SK-N-MC (cell line): ENCODE measurements at regions not wholly inside any gene's neighbourhood (a gene's known extent, or its start where the extent isn't known, plus 50 kb on each side); places are given as distances from the start of the nearest gene placed in this dataset.

Source experiments
- DNase-seq: peaks from one replicate; pipeline ENCODE4 v3.0.0-alpha.2; 2011; ENCODE audit warnings: low read depth, low spot score
- H3K27ac ChIP-seq: fragments of 200-600 bp; sonication (generic); 2 replicates; pipeline ENCODE4 v1.5.1; 2016; ENCODE audit warnings: mixed run types
- H3K36me3 ChIP-seq: fragments of 200-600 bp; sonication (generic); 2 replicates; pipeline ENCODE4 v1.6.1; 2017; ENCODE audit warnings: antibody characterized with exemption, low read length, mixed read lengths; ENCODE audit not compliant: insufficient read depth
- H3K4me3 ChIP-seq: fragments of 200-600 bp; sonication (generic); 2 replicates; pipeline ENCODE4 v1.5.1; 2016
- H3K9ac ChIP-seq: fragments of 200-600 bp; sonication (generic); 2 replicates; pipeline ENCODE4 v1.8.0; 2017; ENCODE audit warnings: mixed run types, mixed read lengths; ENCODE audit not compliant: insufficient read length
- H3K9me3 ChIP-seq: fragments of 200-600 bp; sonication (generic); 2 replicates; pipeline ENCODE4 v1.6.1; 2017; ENCODE audit warnings: low read depth, mild to moderate bottlenecking, antibody characterized with exemption, low read length, moderate library complexity, mixed read lengths
- EZH2 ChIP-seq: fragments of 200-600 bp; sonication (generic); IDR thresholded peaks from one replicate; pipeline ENCODE4 v1.6.1; 2017; ENCODE audit warnings: antibody characterized with exemption
- FOXP2 ChIP-seq: optimal IDR thresholded peaks from 2 replicates; pipeline ENCODE3; 2011; ENCODE audit warnings: mild to moderate bottlenecking, moderate library complexity; ENCODE audit not compliant: insufficient read depth; ENCODE audit errors: extremely low read length, control extremely low read depth
- POLR2AphosphoS5 ChIP-seq: IDR thresholded peaks from 2 replicates; pipeline ENCODE4 v1.6.1; 2012; ENCODE audit warnings: mild to moderate bottlenecking, low read depth, low read length, borderline replicate concordance

DNA sequence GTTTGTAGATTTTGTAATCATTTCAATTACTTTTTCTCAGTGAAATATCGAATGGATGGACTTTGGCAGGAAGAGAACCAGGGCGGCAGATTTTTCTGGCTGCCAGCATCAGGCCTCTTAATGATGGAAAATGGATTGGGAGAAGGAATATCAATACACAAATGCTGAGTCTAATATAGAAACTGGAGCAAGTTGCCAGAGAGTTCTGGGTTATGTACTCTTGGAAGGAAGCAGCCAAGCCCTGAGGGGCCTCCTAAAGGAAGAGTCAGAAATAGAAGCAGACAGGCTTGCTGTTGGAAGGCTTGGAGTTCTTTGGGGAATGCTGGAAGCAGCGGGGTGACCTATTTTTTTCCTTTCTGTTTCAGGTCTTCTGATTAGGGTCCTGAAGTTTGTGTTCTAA, 428.6 kb downstream of the DMAC1 start:
- no peak overlapping the region for H3K4me3 ChIP-seq
- no peaks in the 10 kb centered on the region for H3K36me3 ChIP-seq
- no peak for DNase-seq
- H3K27ac ChIP-seq = no peak overlapping the region
- H3K9ac ChIP-seq = no peak overlapping the region
- no peak for TF ChIP-seq FOXP2
- TF ChIP-seq POLR2AphosphoS5 = no peak
- no peak for TF ChIP-seq EZH2
- no peaks in the 10 kb centered on the region for H3K9me3 ChIP-seq

DNA sequence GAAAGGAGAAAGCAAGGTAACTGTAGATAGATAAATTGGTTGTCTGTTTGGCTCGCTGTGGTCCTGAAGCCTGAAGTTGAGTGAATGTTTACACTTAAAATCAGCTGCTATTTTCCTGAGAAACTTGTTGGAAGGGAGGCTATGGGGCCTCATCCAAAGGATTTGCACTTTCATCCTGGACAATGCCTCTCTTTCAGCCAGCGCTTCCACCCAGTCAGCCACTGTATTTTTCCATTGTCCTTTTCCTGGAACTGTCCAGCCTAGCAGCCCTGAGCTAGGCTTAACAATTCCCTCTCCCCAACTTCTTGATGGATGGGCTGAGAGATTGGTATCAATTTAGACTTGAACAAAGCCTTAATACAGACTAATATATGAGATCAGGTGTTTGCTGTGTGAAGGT, 429.2 kb downstream of the DMAC1 start:
- Histone ChIP-seq H3K9ac (no peak overlapping the region), H3K9me3 (no peaks in the 10 kb centered on the region), H3K4me3 (no peak overlapping the region), H3K36me3 (no peaks in the 10 kb centered on the region), H3K27ac (no peak overlapping the region)
- TF ChIP-seq POLR2AphosphoS5 (no peak), FOXP2 (no peak), EZH2 (no peak)
- no peak for DNase-seq

GRCh38 chr9:7369384-7369821, 430.2 kb downstream of the DMAC1 start:
- H3K27ac ChIP-seq = no peak overlapping the region
- TF ChIP-seq POLR2AphosphoS5 = no peak
- no peak for TF ChIP-seq FOXP2
- no peak for TF ChIP-seq EZH2
- peak overlapping the region; percentile 49 for H3K4me3 ChIP-seq
- no peak overlapping the region for H3K9ac ChIP-seq
- no peaks in the 10 kb centered on the region for H3K36me3 ChIP-seq
- no peak for DNase-seq
- no peaks in the 10 kb centered on the region for H3K9me3 ChIP-seq

GRCh38 chr9:7368410-7369292, 430.9 kb downstream of the DMAC1 start:
- Histone ChIP-seq H3K27ac (peak overlapping the region; percentile 90), H3K9me3 (no peaks in the 10 kb centered on the region), H3K9ac (no peak overlapping the region), H3K36me3 (no peaks in the 10 kb centered on the region), H3K4me3 (peak overlapping the region; percentile 49)
- DNase-seq = peak; percentile 94
- peak; percentile 68; the same call in 1 of the 2 replicates for TF ChIP-seq POLR2AphosphoS5
- no peak for TF ChIP-seq EZH2

GRCh38 chr9:7367726-7368125, 431.9 kb downstream of the DMAC1 start:
- Histone ChIP-seq H3K27ac (peak overlapping the region; percentile 90), H3K9ac (no peak overlapping the region), H3K4me3 (peak overlapping the region; percentile 49), H3K36me3 (no peaks in the 10 kb centered on the region), H3K9me3 (no peaks in the 10 kb centered on the region)
- no peak for DNase-seq
- TF ChIP-seq EZH2 (no peak), FOXP2 (no peak), POLR2AphosphoS5 (no peak)

DNA sequence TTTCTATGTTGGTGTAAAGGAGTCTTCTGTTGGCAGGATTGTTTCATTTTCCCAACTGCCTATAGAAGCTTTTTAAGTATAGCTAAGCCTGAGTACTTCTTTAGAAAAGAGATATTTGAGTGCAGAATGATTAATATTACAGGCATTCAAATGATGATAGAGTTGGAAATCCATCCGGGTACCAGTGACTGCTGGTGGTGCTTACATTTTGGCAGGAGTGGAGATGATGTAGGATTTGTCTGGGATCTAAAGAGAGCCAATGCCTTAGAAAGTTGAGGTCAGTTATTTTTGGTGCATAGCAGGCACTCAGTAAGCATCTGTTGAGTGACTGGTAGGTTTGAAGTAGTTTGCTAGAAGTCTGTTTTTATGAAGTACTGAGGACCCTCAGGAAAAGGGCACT, 433.5 kb downstream of the DMAC1 start:
- Histone ChIP-seq H3K9ac (no peak overlapping the region), H3K36me3 (no peaks in the 10 kb centered on the region), H3K9me3 (no peaks in the 10 kb centered on the region), H3K27ac (no peak overlapping the region), H3K4me3 (no peak overlapping the region)
- DNase-seq = no peak
- TF ChIP-seq FOXP2 (no peak), EZH2 (no peak), POLR2AphosphoS5 (no peak)

DNA sequence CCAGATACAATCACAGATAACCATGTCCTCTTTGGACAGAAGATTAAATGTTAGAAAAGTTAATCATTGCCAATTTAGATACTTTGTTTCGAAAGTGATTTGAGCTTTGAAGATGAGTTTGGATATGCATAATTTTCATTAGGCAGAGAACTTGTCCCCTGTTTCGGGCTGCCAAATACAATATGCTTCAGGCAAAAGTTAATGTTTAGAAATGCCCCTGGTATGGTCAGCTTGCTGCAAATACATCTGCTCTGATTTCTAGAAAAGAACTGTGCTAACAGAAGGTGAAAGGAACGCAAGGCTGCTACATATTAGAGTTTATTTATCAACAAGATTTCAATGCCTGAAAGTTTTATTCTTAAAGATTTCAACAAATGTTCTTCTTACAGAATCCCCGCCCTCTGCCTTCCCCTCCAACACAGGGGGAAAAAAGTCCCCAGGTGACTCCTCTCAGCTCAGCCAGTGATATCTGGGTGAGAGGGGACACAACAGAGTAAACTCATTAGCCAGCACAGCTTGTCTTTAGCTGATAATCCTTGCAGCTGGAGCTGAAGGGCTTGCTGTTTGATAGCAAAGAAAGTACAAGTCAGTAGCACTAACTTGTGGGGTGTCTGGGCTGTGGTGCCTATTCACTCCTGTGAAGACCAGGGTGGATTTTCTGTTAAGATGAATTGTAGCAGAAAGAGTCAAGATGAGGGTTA, 435.7 kb downstream of the DMAC1 start:
- H3K9ac ChIP-seq = no peak overlapping the region
- no peaks in the 10 kb centered on the region for H3K36me3 ChIP-seq
- no peak overlapping the region for H3K4me3 ChIP-seq
- no peak overlapping the region for H3K27ac ChIP-seq
- TF ChIP-seq FOXP2 = no peak
- no peak for TF ChIP-seq POLR2AphosphoS5
- DNase-seq = no peak
- no peaks in the 10 kb centered on the region for H3K9me3 ChIP-seq

DNA sequence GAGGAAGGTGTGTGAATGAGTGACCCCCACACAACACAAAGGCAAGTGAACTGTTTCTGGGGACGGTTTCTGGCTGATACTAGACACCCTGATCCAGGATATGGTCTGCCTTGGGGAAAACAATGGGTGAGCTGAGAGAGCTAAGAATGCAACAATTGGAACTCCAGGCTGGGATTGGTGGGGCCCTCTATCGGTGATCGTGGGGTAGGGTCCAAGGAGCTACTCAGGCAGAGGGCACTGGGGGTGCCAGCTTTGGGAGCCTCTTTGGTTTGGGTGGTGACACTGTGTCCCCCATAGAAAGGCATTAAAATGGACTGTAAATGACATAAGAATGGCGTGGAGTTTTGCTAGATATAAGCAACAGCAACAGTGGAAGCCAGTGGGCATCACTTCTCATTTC, 439.1 kb downstream of the DMAC1 start:
- no peak overlapping the region for H3K4me3 ChIP-seq
- no peaks in the 10 kb centered on the region for H3K36me3 ChIP-seq
- TF ChIP-seq EZH2 (no peak), FOXP2 (no peak)
- H3K9me3 ChIP-seq = no peaks in the 10 kb centered on the region
- no peak for DNase-seq
- no peak overlapping the region for H3K9ac ChIP-seq
- H3K27ac ChIP-seq = no peak overlapping the region

DNA sequence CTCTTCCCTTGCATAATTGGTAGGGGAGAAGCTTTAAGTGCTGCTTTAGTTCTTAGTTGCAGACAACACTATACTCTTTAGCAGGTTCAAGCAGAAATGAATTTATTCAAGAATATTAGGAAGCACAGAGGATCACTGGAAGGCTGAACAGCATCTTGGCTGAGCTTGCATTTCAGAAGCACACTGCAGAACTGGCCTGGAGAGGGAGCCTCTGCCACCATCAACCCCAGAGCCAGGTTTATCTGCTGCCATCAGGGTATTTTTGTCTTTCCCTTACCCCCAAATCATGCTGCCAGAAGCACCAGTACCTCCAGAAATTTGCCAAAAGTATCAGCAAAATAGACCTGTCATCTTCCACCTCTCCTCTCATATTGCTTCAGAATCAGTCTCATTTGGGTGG, 440.7 kb downstream of the DMAC1 start:
- Histone ChIP-seq H3K36me3 (no peaks in the 10 kb centered on the region), H3K27ac (no peak overlapping the region), H3K9me3 (no peaks in the 10 kb centered on the region), H3K9ac (no peak overlapping the region), H3K4me3 (no peak overlapping the region)
- DNase-seq = no peak
- no peak for TF ChIP-seq POLR2AphosphoS5
- no peak for TF ChIP-seq FOXP2
- no peak for TF ChIP-seq EZH2
